ENCODE measurements at regions not wholly inside any gene's neighbourhood (a gene's known extent, or its start where the extent isn't known, plus 50 kb on each side); places are given as distances from the start of the nearest gene placed in this dataset.

DNA sequence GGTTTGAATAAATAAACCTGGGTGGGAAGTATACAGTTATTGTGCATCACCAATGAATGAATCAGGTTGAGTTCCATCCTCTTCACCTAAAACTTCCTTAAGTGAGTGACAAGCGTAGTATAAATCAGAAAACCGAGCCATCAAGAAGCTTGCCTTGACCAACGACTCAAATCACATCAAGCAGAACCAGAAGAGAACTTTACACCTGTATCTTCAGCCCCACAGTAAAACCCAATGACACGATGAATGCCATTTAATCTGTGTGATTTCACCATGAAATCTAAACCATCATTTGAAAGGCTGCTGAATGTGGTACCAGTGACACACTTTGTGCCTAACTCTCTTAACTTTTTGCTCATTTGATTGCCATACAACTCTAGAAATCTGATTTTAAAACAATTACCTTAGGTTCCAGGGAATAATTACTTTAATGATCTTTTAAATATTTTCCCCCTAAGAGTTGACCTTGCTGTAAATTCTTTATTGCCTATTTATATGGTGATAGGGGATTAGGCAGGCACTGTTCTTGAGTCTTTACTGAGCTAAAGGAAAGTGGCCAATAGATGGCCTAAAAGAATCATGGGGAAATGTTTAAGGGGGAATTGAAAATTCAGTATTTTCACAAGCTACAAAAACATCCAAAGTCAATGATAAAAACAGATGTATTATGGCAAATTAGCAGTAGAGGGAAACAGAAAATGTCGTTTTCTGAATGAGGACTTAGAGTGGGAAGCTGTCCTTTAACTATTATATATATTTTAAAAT, 152.0 kb upstream of the EYA4 start:
- Histone ChIP-seq H2BK120ac (ENCODE audit: low read depth, low read length) (no peak overlapping the region), H4K8ac (ENCODE audit: low read depth in 2 of 2, low read length in 2 of 2) (no peak overlapping the region), H3K27me3 (ENCODE audit: control insufficient read depth, insufficient read depth, low read length) (no peaks in the 10 kb centered on the region), H2AFZ (replicated peaks; ENCODE audit: low read length, poor library complexity) (no peak overlapping the region), H3K4ac (ENCODE audit: low read depth, low read length) (no peak overlapping the region), H3K79me1 (ENCODE audit: low read depth in 1 of 2, low read length in 2 of 2) (no peaks in the 10 kb centered on the region), H3K27ac (ENCODE audit: insufficient read depth, low read length) (no peak overlapping the region), H3K4me3 (ENCODE audit: insufficient read depth, low read depth, low read length) (no peak overlapping the region), H2AK5ac (ENCODE audit: low read depth, low read length) (no peak overlapping the region), H3K36me3 (ENCODE audit: control insufficient read depth, insufficient read depth, low read length) (no peaks in the 10 kb centered on the region), H3K4me1 (ENCODE audit: control insufficient read depth, insufficient read depth, low read length) (no peaks in the 10 kb centered on the region), H3K9ac (ENCODE audit: low read depth, low read length) (no peak overlapping the region), H3K9me3 (ENCODE audit: control insufficient read depth, insufficient read depth, low read length) (no peaks in the 10 kb centered on the region), H3K56ac (ENCODE audit: extremely low read depth, insufficient read depth, low read length) (no peak overlapping the region), H2AK9ac (replicated peaks; ENCODE audit: low read depth, low read length, poor library complexity) (no peak overlapping the region), H3K18ac (ENCODE audit: low read depth, low read length) (no peak overlapping the region), H2BK5ac (ENCODE audit: low read depth, low read length, poor library complexity, severe bottlenecking) (no peak overlapping the region), H2BK20ac (ENCODE audit: low read depth, low read length) (no peak overlapping the region), H4K20me1 (ENCODE audit: insufficient read depth, low read length) (no peaks in the 10 kb centered on the region), H2BK15ac (ENCODE audit: low read depth, low read length) (no peak overlapping the region), H3K9me1 (ENCODE audit: insufficient read depth, low read length) (no peaks in the 10 kb centered on the region), H3K4me2 (ENCODE audit: low read depth, low read length) (no peak overlapping the region), H3K23ac (ENCODE audit: low read depth, low read length) (no peak overlapping the region), H4K91ac (ENCODE audit: insufficient read depth, low read depth, low read length) (no peak overlapping the region), H3K14ac (replicated peaks; ENCODE audit: low read depth, low read length) (no peak overlapping the region), H4K5ac (ENCODE audit: low read depth, low read length) (no peak overlapping the region)
- BruUV-seq (replicated peaks): no TSS peak
- no peak for TF ChIP-seq RAD21 (IDR thresholded peaks at IDR 0.05; ENCODE audit: low read length)
- no peak for TF ChIP-seq CEBPB (IDR thresholded peaks at IDR 0.05; ENCODE audit: low read depth, low read length)
- TF ChIP-seq NFE2L2 (IDR thresholded peaks at IDR 0.05; ENCODE audit: low read depth, low read length): no peak
- no peak for TF ChIP-seq MXI1 (IDR thresholded peaks at IDR 0.05; ENCODE audit: borderline replicate concordance, low read depth, low read length)
- no peak for TF ChIP-seq POLR2A (IDR thresholded peaks at IDR 0.05; ENCODE audit: low read depth, low read length)
- TF ChIP-seq FOS (IDR thresholded peaks at IDR 0.05; ENCODE audit: low read depth, low read length): no peak
- ATAC-seq (ENCODE audit: low read depth) (no peak), DNase-seq (no peak)
- dilution Hi-C loops (cut with HindIII; ENCODE audit: low sequenced_read_pairs, unreplicated experiment): no loop called here
- in situ Hi-C loops (cut with MboI; ENCODE audit: low sequenced_read_pairs): no loop called here
- WGBS, 2 experiments (ENCODE audit: extremely low coverage in 2 of 2, insufficient read length in 1 of 2): no CpG with 5 or more reads among the region's 5 CpGs
- ChIA-PET CTCF (no interaction called here), POLR2A (ENCODE audit: unreplicated experiment) (no interaction called here)
- intact Hi-C loops (cut with micrococcal nuclease): no loop called here

Data from IMR-90 (cell line).